AG20443 (cell line): ENCODE measurements at regions not wholly inside any gene's neighbourhood (a gene's known extent, or its start where the extent isn't known, plus 50 kb on each side); places are given as distances from the start of the nearest gene placed in this dataset.

Source experiments
- DNase-seq: peaks from one replicate; pipeline ENCODE4 v3.0.0; 2012; ENCODE audit warnings: low spot score, mixed read lengths

GRCh38 chr9:119487118-119487827, 118.0 kb upstream of the BRINP1 start:
- no peak for DNase-seq

- DNase-seq, result no peak
Observed at GRCh38 chr9:119483153-119483552, 113.9 kb upstream of the BRINP1 start.

GRCh38 chr9:119477197-119477596, 108.0 kb upstream of the BRINP1 start:
- no peak for DNase-seq

GRCh38 chr9:119458068-119458467, 88.8 kb upstream of the BRINP1 start:
- DNase-seq, result no peak

GRCh38 chr9:119453980-119454379, 84.7 kb upstream of the BRINP1 start:
- DNase-seq, result no peak

- no peak for DNase-seq
Observed at GRCh38 chr9:119453490-119453911, 84.3 kb upstream of the BRINP1 start.

GRCh38 chr9:119451426-119451825, 82.2 kb upstream of the BRINP1 start:
- no peak for DNase-seq

GRCh38 chr9:119443179-119443578, 73.9 kb upstream of the BRINP1 start:
- no peak for DNase-seq

- no peak for DNase-seq
Observed at GRCh38 chr9:119441832-119442231, 72.6 kb upstream of the BRINP1 start.

- DNase-seq, result no peak
Observed at GRCh38 chr9:119441338-119441737, 72.1 kb upstream of the BRINP1 start.

- no peak for DNase-seq
Observed at GRCh38 chr9:119436261-119436660, 67.0 kb upstream of the BRINP1 start.

- DNase-seq, result no peak
Observed at GRCh38 chr9:119435076-119435475, 65.8 kb upstream of the BRINP1 start.

- DNase-seq, result no peak
Observed at GRCh38 chr9:119432428-119432827, 63.2 kb upstream of the BRINP1 start.

- DNase-seq, result no peak
Observed at GRCh38 chr9:119429302-119429701, 60.1 kb upstream of the BRINP1 start.

GRCh38 chr9:119420231-119420630, 51.0 kb upstream of the BRINP1 start:
- DNase-seq, result no peak
